Mesendoderm (in vitro differentiated cells): ENCODE measurements at regions not wholly inside any gene's neighbourhood (a gene's known extent, or its start where the extent isn't known, plus 50 kb on each side); places are given as distances from the start of the nearest gene placed in this dataset.

ENCODE experiments used
- DNase-seq: peaks from one replicate; pipeline ENCODE4 v3.0.0; 2013
- H2AK5ac ChIP-seq: 2 replicates; pipeline ENCODE4 v1.6.1; 2013; ENCODE audit warnings: low read length, inconsistent platforms
- H2BK120ac ChIP-seq: 2 replicates; pipeline ENCODE4 v1.6.1; 2013; ENCODE audit warnings: low read depth, mild to moderate bottlenecking, low read length, moderate library complexity, mixed read lengths
- H2BK15ac ChIP-seq: replicated peaks from 2 replicates; pipeline ENCODE4 v1.6.1; 2013; ENCODE audit warnings: low read depth, mild to moderate bottlenecking, moderate library complexity
- H2BK5ac ChIP-seq: 2 replicates; pipeline ENCODE4 v1.6.1; 2013; ENCODE audit warnings: low read length, inconsistent platforms
- H3K18ac ChIP-seq: 2 replicates; pipeline ENCODE4 v1.6.1; 2013; ENCODE audit warnings: mild to moderate bottlenecking, low read length, mixed read lengths
- H3K23ac ChIP-seq: one replicate; pipeline ENCODE4 v1.6.1; 2013; ENCODE audit warnings: low read length
- H3K27ac ChIP-seq: 2 replicates; pipeline ENCODE4 v1.5.1; 2013; ENCODE audit warnings: low read depth, mild to moderate bottlenecking, inconsistent platforms, low read length, moderate library complexity
- H3K27me3 ChIP-seq: 2 replicates; pipeline ENCODE4 v1.6.1; 2013; ENCODE audit warnings: low read length, control low read depth, mild to moderate bottlenecking, inconsistent platforms; ENCODE audit not compliant: insufficient read depth, poor library complexity
- H3K36me3 ChIP-seq: 2 replicates; pipeline ENCODE4 v1.6.1; 2013; ENCODE audit warnings: low read length, inconsistent platforms; ENCODE audit not compliant: control insufficient read depth, insufficient read depth
- H3K4ac ChIP-seq: one replicate; pipeline ENCODE4 v1.6.1; 2013; ENCODE audit warnings: low read depth, mild to moderate bottlenecking, low read length, moderate library complexity
- H3K4me1 ChIP-seq: 2 replicates; pipeline ENCODE4 v1.6.1; 2013; ENCODE audit warnings: low read depth, low read length, inconsistent platforms; ENCODE audit not compliant: control insufficient read depth
- H3K4me2 ChIP-seq: 2 replicates; pipeline ENCODE4 v1.6.1; 2013; ENCODE audit warnings: low read length
- H3K4me3 ChIP-seq: 2 replicates; pipeline ENCODE4 v1.5.1; 2013; ENCODE audit warnings: mild to moderate bottlenecking, low read length
- H3K56ac ChIP-seq: one replicate; pipeline ENCODE4 v1.6.1; 2013; ENCODE audit warnings: low read length
- H3K79me1 ChIP-seq: 2 replicates; pipeline ENCODE4 v1.6.1; 2013; ENCODE audit warnings: low read length, inconsistent platforms
- H3K79me2 ChIP-seq: 2 replicates; pipeline ENCODE4 v1.6.1; 2013; ENCODE audit warnings: mild to moderate bottlenecking, low read length; ENCODE audit not compliant: control insufficient read depth, insufficient read depth
- H3K9ac ChIP-seq: 2 replicates; pipeline ENCODE4 v1.6.1; 2013; ENCODE audit warnings: low read length, inconsistent platforms
- H4K5ac ChIP-seq: one replicate; pipeline ENCODE4 v1.6.1; 2013; ENCODE audit warnings: low read length
- H4K8ac ChIP-seq: one replicate; pipeline ENCODE4 v1.6.1; 2013; ENCODE audit warnings: low read depth, mild to moderate bottlenecking, control low read depth, low read length, moderate library complexity
- WGBS: extraction: QIAGEN DNeasy Blood & Tissue Kit; methylation state at CpG from one replicate; pipeline ENCODE4 v1.1.7; 2013; ENCODE audit warnings: low lambda C conversion rate, missing lambda C conversion rate; ENCODE audit not compliant: insufficient coverage; ENCODE audit errors: extremely low coverage; 5-methylcytosine and 5-hydroxymethylcytosine counted together

DNA sequence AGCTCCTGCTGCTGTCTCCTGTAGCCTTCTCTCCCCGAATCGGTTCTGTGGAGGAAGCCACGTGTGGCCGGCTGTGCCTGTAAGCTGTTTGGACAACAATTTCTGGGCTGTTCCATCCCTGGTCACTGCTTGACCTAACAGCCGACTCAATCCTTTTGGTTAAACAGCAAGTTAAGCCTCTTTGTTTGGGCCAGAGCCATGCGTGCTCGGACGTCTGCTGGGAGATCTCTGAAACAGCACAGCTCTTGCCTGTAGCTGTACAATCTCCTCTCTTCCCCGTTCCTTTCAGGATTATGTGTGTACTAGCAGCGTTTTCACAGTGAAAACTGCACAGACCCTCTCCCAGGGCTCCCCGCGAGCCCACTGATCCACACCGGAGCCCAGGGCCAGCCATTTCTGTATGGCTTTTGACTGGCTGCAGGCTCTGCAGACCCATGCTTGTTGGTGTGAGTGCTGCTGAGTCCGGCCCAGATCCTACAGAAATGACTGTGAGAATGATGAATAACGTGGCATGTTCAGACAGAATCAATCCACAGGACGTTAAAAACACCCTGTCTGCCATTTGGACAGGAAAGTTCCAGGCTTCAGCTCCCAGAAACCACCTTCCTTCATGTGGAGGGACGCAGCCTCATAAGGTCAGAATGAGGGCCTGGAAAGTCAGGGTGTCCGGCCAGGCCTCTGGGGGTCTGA, 428.6 kb upstream of the ADARB2 start:
- Histone ChIP-seq H2BK15ac (no peak overlapping the region), H4K5ac (no peak overlapping the region), H2AK5ac (no peak overlapping the region), H3K27ac (no peak overlapping the region), H3K4me2 (no peak overlapping the region), H2BK120ac (no peak overlapping the region), H3K4me1 (no peaks in the 10 kb centered on the region), H3K4ac (no peak overlapping the region), H4K8ac (no peak overlapping the region), H2BK5ac (no peak overlapping the region), H3K23ac (no peak overlapping the region), H3K9ac (no peak overlapping the region), H3K79me1 (no peaks in the 10 kb centered on the region), H3K36me3 (no peaks in the 10 kb centered on the region), H3K79me2 (no peaks in the 10 kb centered on the region), H3K18ac (no peak overlapping the region), H3K4me3 (no peak overlapping the region), H3K27me3 (no peaks in the 10 kb centered on the region), H3K56ac (no peak overlapping the region)
- DNase-seq, result no peak
- WGBS, result no CpG with 5 or more reads among the region's 18 CpGs

DNA sequence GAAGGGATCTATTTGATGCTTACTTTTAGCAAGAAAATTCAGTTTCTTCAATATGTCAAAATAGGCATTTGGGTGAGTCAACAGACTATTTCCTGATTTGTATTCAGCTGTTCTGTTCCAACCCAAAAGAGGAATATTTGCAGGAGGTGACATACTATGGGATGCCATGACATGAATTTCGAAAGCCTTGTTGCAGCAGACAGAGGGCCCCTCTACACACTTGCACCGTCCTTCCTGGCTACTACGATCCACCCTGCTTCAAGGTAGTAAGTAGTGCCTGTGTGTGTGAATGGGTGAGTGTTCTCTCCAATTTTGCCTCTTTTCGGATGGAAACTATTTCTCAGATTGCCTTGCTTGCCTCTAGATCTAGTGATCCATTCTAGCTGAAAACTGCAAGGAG, 413.0 kb upstream of the ADARB2 start:
- Histone ChIP-seq H3K4me2 (no peak overlapping the region), H3K4me3 (no peak overlapping the region), H4K8ac (no peak overlapping the region), H3K23ac (no peak overlapping the region), H2BK120ac (no peak overlapping the region), H2AK5ac (no peak overlapping the region), H3K79me2 (no peaks in the 10 kb centered on the region), H3K4me1 (no peaks in the 10 kb centered on the region), H3K4ac (no peak overlapping the region), H2BK15ac (no peak overlapping the region), H2BK5ac (no peak overlapping the region), H3K18ac (no peak overlapping the region), H3K9ac (no peak overlapping the region), H4K5ac (no peak overlapping the region), H3K36me3 (no peaks in the 10 kb centered on the region), H3K56ac (no peak overlapping the region), H3K27me3 (no peaks in the 10 kb centered on the region), H3K27ac (no peak overlapping the region), H3K79me1 (no peaks in the 10 kb centered on the region)
- no CpG with 5 or more reads among the region's 4 CpGs for WGBS
- DNase-seq, result peak; percentile 19

DNA sequence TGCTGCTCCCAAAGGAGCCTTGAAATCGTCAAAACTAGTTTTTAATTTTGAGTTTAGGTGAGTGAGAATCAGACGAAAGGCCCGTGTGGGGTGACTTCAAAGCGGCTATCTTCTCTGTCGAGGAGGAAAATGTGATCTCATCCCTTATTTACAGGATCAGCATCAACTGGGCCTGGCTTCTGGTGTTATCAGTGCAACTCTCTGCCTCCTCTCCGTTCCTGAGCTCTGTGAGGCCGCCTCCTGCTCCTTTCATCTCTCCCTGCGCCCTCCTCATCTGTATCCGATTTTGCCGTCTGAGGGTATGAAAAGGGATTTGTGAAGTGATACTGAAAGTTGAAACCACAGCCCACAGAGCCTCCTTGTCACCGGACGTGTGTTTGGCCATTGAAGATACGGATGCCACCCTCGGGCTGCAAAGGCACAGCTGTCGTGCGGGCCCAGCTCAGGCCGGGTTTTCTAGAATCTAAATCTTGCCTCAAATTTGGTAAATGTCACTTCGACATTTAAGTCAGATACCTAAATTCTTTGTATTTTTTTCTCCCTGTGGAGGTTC, 408.7 kb upstream of the ADARB2 start:
- Histone ChIP-seq H3K79me1 (no peaks in the 10 kb centered on the region), H3K4ac (no peak overlapping the region), H2BK15ac (no peak overlapping the region), H2BK5ac (no peak overlapping the region), H3K27me3 (no peaks in the 10 kb centered on the region), H3K4me2 (no peak overlapping the region), H3K4me3 (no peak overlapping the region), H2BK120ac (no peak overlapping the region), H3K18ac (no peak overlapping the region), H3K36me3 (no peaks in the 10 kb centered on the region), H3K4me1 (no peaks in the 10 kb centered on the region), H4K5ac (no peak overlapping the region), H3K56ac (no peak overlapping the region), H4K8ac (no peak overlapping the region), H2AK5ac (no peak overlapping the region), H3K23ac (no peak overlapping the region), H3K9ac (no peak overlapping the region), H3K79me2 (no peaks in the 10 kb centered on the region), H3K27ac (no peak overlapping the region)
- WGBS, result no CpG with 5 or more reads among the region's 18 CpGs
- DNase-seq, result peak; percentile 59

DNA sequence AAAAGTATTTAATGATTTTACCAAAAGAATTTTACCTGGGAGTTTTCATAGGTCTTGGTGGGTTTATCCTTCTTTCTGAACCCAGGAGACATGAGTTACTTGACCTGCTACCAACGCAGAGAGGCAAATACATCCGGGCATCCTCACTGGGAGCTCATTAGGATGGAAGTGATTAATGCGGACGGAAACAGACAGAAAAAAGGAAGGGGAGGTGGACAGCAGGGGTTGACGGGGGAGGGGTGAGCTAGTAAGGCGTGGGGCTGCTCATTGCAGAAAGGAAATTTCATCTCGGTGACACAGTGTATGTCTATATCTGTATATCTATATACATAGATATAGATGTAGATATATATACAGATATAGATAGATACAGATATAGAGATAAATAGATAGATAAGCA, 408.2 kb upstream of the ADARB2 start:
- Histone ChIP-seq H2BK15ac (no peak overlapping the region), H2BK5ac (no peak overlapping the region), H3K56ac (no peak overlapping the region), H3K4me3 (no peak overlapping the region), H3K27me3 (no peaks in the 10 kb centered on the region), H3K23ac (no peak overlapping the region), H3K36me3 (no peaks in the 10 kb centered on the region), H3K4me1 (no peaks in the 10 kb centered on the region), H4K8ac (no peak overlapping the region), H3K27ac (no peak overlapping the region), H3K79me2 (no peaks in the 10 kb centered on the region), H2BK120ac (no peak overlapping the region), H3K18ac (no peak overlapping the region), H4K5ac (no peak overlapping the region), H2AK5ac (no peak overlapping the region), H3K4me2 (no peak overlapping the region), H3K9ac (no peak overlapping the region), H3K4ac (no peak overlapping the region), H3K79me1 (no peaks in the 10 kb centered on the region)
- DNase-seq, result peak; percentile 28
- no CpG with 5 or more reads among the region's 7 CpGs for WGBS

DNA sequence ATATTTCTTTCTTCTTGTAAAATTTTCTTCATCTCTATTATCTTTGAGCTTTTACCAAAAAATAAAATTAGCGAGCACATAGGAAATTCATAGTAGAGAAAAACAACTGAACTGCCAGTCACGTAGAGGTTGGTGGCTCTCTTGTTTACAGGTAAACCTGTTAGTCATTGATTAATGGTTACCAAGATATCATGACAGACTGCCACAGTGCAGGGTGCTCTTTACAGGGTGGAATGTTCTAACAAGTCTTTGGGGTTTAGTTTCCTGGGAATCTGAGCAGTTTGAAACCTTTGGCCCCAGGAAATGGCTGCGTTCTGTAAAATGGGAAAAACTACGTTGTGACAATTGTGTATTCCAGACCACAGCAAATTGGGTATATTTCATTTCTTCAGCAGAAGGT, 407.3 kb upstream of the ADARB2 start:
- Histone ChIP-seq H3K4me3 (no peak overlapping the region), H3K56ac (no peak overlapping the region), H3K9ac (no peak overlapping the region), H2BK15ac (no peak overlapping the region), H3K23ac (no peak overlapping the region), H3K4me1 (no peaks in the 10 kb centered on the region), H3K18ac (no peak overlapping the region), H3K79me1 (no peaks in the 10 kb centered on the region), H3K27me3 (no peaks in the 10 kb centered on the region), H3K4me2 (no peak overlapping the region), H3K79me2 (no peaks in the 10 kb centered on the region), H4K5ac (no peak overlapping the region), H3K27ac (no peak overlapping the region), H2BK120ac (no peak overlapping the region), H2AK5ac (no peak overlapping the region), H4K8ac (no peak overlapping the region), H2BK5ac (no peak overlapping the region), H3K4ac (no peak overlapping the region), H3K36me3 (no peaks in the 10 kb centered on the region)
- WGBS, result no CpG with 5 or more reads among the region's 4 CpGs
- DNase-seq, result no peak
